ENCODE measurements at regions not wholly inside any gene's neighbourhood (a gene's known extent, or its start where the extent isn't known, plus 50 kb on each side); places are given as distances from the start of the nearest gene placed in this dataset.

- no peak overlapping the region for H3K4me3 ChIP-seq (ENCODE audit: low read depth, low read length)
- no peak for TF ChIP-seq CTCF (IDR thresholded peaks at IDR 0.05; ENCODE audit: low read depth, low read length, missing control alignments)
- DNase-seq (ENCODE audit: low read depth) = no peak
Observed at GRCh38 chr2:16035747-16036745, 95.7 kb downstream of the MYCN start.

GRCh38 chr2:16034975-16035746 is 94.8 kb downstream of the MYCN start:
- DNase-seq (ENCODE audit: low read depth) = no peak
- TF ChIP-seq CTCF (IDR thresholded peaks at IDR 0.05; ENCODE audit: low read depth, low read length, missing control alignments) = no peak

GRCh38 chr2:16034151-16034974 is 94.0 kb downstream of the MYCN start:
- DNase-seq (ENCODE audit: low read depth) = no peak
- no peak overlapping the region for H3K4me3 ChIP-seq (ENCODE audit: low read depth, low read length)
- peak; percentile 34 for TF ChIP-seq CTCF (IDR thresholded peaks at IDR 0.05; ENCODE audit: low read depth, low read length, missing control alignments)

More at GRCh38 chr2:16034975-16035746, 94.8 kb downstream of the MYCN start:
- H3K4me3 ChIP-seq (ENCODE audit: low read depth, low read length) = no peak overlapping the region

- no peak overlapping the region for H3K4me3 ChIP-seq (ENCODE audit: low read depth, low read length)
- no peak for DNase-seq (ENCODE audit: low read depth)
- no peak for TF ChIP-seq CTCF (IDR thresholded peaks at IDR 0.05; ENCODE audit: low read depth, low read length, missing control alignments)
Observed at GRCh38 chr2:16033032-16033293, 92.6 kb downstream of the MYCN start.

- TF ChIP-seq CTCF (IDR thresholded peaks at IDR 0.05; ENCODE audit: low read depth, low read length, missing control alignments) = no peak
- DNase-seq (ENCODE audit: low read depth) = no peak
- H3K4me3 ChIP-seq (ENCODE audit: low read depth, low read length) = no peak overlapping the region
Observed at GRCh38 chr2:16032282-16033031, 92.1 kb downstream of the MYCN start.

- DNase-seq (ENCODE audit: low read depth) = no peak
- H3K4me3 ChIP-seq (ENCODE audit: low read depth, low read length) = no peak overlapping the region
- TF ChIP-seq CTCF (IDR thresholded peaks at IDR 0.05; ENCODE audit: low read depth, low read length, missing control alignments) = no peak
Observed at GRCh38 chr2:16031848-16032159, 91.5 kb downstream of the MYCN start.

All from GM12864 (cell line).